ENCODE measurements at regions not wholly inside any gene's neighbourhood (a gene's known extent, or its start where the extent isn't known, plus 50 kb on each side); places are given as distances from the start of the nearest gene placed in this dataset.
A peak's percentile ranks its signal among the peaks of the same experiment; 100 is the strongest.

DNA sequence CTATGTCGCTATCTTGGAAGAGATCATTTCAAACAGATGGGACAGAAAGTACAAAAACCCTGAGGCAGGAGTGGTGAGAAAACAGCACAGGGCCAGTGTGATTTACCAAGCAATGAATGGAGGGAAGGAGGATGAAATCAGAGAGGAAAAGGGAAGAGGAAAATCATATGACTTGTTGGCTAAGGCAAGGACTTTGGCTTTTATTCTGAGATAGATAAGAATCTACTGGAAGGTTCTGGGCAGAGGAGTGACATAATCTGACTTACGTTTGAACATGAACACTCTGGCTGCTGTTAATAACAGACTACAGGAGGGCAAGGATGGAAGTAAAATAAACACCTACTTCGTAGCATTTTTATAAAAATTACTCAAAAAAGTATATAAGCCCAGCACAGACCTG lies 207.8 kb upstream of the SLC7A11 start:
- TF ChIP-seq PPARA (CRISPR knock-in tag; IDR thresholded peaks at IDR 0.05; ENCODE audit: borderline replicate concordance): no peak
- TF ChIP-seq, protein P1, sequence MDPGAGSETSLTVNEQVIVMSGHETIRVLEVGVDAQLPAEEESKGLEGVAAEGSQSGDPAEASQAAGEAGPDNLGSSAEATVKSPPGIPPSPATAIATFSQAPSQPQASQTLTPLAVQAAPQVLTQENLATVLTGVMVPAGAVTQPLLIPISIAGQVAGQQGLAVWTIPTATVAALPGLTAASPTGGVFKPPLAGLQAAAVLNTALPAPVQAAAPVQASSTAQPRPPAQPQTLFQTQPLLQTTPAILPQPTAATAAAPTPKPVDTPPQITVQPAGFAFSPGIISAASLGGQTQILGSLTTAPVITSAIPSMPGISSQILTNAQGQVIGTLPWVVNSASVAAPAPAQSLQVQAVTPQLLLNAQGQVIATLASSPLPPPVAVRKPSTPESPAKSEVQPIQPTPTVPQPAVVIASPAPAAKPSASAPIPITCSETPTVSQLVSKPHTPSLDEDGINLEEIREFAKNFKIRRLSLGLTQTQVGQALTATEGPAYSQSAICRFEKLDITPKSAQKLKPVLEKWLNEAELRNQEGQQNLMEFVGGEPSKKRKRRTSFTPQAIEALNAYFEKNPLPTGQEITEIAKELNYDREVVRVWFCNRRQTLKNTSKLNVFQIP (CRISPR knock-in tag; IDR thresholded peaks at IDR 0.05; ENCODE audit: borderline replicate concordance, low read depth): no peak
- no peak for TF ChIP-seq TOX (CRISPR knock-in tag; IDR thresholded peaks at IDR 0.05; ENCODE audit: borderline replicate concordance)
- no peak for TF ChIP-seq CREB5 (CRISPR knock-in tag; IDR thresholded peaks at IDR 0.05; ENCODE audit: low read depth)
- TF ChIP-seq ZNF70 (CRISPR knock-in tag; IDR thresholded peaks at IDR 0.05): no peak
- TF ChIP-seq BACH2 (CRISPR knock-in tag; IDR thresholded peaks at IDR 0.05; ENCODE audit: borderline replicate concordance): no peak
- no peak for TF ChIP-seq ISL1 (CRISPR knock-in tag; IDR thresholded peaks at IDR 0.05)
- no peak for TF ChIP-seq GLIS3 (CRISPR knock-in tag; IDR thresholded peaks at IDR 0.05)
- TF ChIP-seq ZFP30 (CRISPR knock-in tag; IDR thresholded peaks at IDR 0.05): no peak
- no peak for TF ChIP-seq RARB (CRISPR knock-in tag; IDR thresholded peaks at IDR 0.05)
- no peak for ATAC-seq

- peak; percentile 68 for ATAC-seq
Measured at GRCh38 chr4:138448169-138448568, 206.0 kb upstream of the SLC7A11 start.

GRCh38 chr4:138446456-138446855 lies 204.3 kb upstream of the SLC7A11 start:
- TF ChIP-seq ZNF8 (CRISPR knock-in tag; IDR thresholded peaks at IDR 0.05) (no peak), GLIS3 (CRISPR knock-in tag; IDR thresholded peaks at IDR 0.05) (no peak), CSRNP3 (CRISPR knock-in tag; IDR thresholded peaks at IDR 0.05) (no peak), TCF4 (CRISPR knock-in tag; IDR thresholded peaks at IDR 0.05; ENCODE audit: borderline replicate concordance) (no peak), ZC3H10 (CRISPR knock-in tag; IDR thresholded peaks at IDR 0.05) (no peak), ZNF70 (CRISPR knock-in tag; IDR thresholded peaks at IDR 0.05) (no peak), ZFP3 (CRISPR knock-in tag; IDR thresholded peaks at IDR 0.05) (no peak), RARB (CRISPR knock-in tag; IDR thresholded peaks at IDR 0.05) (no peak), ZFP30 (CRISPR knock-in tag; IDR thresholded peaks at IDR 0.05) (no peak), ESRRG (CRISPR knock-in tag; IDR thresholded peaks at IDR 0.05) (no peak), TSHZ2 (CRISPR knock-in tag; IDR thresholded peaks at IDR 0.05) (no peak), CSDC2 (CRISPR knock-in tag; IDR thresholded peaks at IDR 0.05) (no peak), ARNTL (CRISPR knock-in tag; IDR thresholded peaks at IDR 0.05; ENCODE audit: borderline replicate concordance, low read depth) (no peak), OSR1 (CRISPR knock-in tag; IDR thresholded peaks at IDR 0.05) (no peak), SNAI2 (CRISPR knock-in tag; IDR thresholded peaks at IDR 0.05) (no peak), BACH2 (CRISPR knock-in tag; IDR thresholded peaks at IDR 0.05; ENCODE audit: borderline replicate concordance) (no peak), TOX (CRISPR knock-in tag; IDR thresholded peaks at IDR 0.05; ENCODE audit: borderline replicate concordance) (no peak), PPARA (CRISPR knock-in tag; IDR thresholded peaks at IDR 0.05; ENCODE audit: borderline replicate concordance) (no peak), CREB5 (CRISPR knock-in tag; IDR thresholded peaks at IDR 0.05; ENCODE audit: low read depth) (no peak)
- no peak for ATAC-seq

More at GRCh38 chr4:138448169-138448568, 206.0 kb upstream of the SLC7A11 start:
- TF ChIP-seq ZNF8 (CRISPR knock-in tag; IDR thresholded peaks at IDR 0.05): no peak
- TF ChIP-seq ESRRG (CRISPR knock-in tag; IDR thresholded peaks at IDR 0.05): no peak
- TF ChIP-seq SNAI2 (CRISPR knock-in tag; IDR thresholded peaks at IDR 0.05): no peak
- TF ChIP-seq ZNF70 (CRISPR knock-in tag; IDR thresholded peaks at IDR 0.05): no peak
- TF ChIP-seq BACH2 (CRISPR knock-in tag; IDR thresholded peaks at IDR 0.05; ENCODE audit: borderline replicate concordance): no peak
- TF ChIP-seq ZFP3 (CRISPR knock-in tag; IDR thresholded peaks at IDR 0.05): no peak
- TF ChIP-seq RARB (CRISPR knock-in tag; IDR thresholded peaks at IDR 0.05): no peak
- TF ChIP-seq TCF4 (CRISPR knock-in tag; IDR thresholded peaks at IDR 0.05; ENCODE audit: borderline replicate concordance): no peak
- TF ChIP-seq PATZ1 (CRISPR knock-in tag; IDR thresholded peaks at IDR 0.05; ENCODE audit: borderline replicate concordance): no peak

All from SK-N-SH treated with all-trans-retinoic acid at 6 μM for 48 hours (cell line).